ENCODE measurements at regions not wholly inside any gene's neighbourhood (a gene's known extent, or its start where the extent isn't known, plus 50 kb on each side); places are given as distances from the start of the nearest gene placed in this dataset.

DNA sequence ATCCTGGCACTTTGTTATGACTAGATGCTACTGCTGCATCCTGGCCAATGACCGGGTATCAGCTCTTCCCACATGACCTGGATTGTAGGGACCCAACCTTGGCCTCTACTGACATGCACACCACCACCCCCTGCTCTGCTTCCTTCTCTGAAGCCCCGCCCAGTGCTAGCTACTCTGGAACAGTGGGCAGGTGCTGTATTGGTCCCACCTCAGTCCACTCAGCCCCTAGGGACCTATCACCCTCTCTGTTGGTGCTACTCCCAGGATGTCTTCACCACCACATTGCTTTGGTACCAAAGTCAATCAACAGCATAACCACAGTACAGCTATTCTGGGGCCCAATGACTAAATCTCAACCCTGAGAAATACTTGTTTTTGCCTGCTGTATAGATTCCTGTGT, 170.2 kb upstream of the PRICKLE2 start:
- POLR2A ChIA-PET, result no interaction called here
- no peak for DNase-seq (ENCODE audit: extremely low spot score)
- CTCF ChIA-PET, result interaction anchor here (1.2 to 1.7 kb wide), 6 partner anchors 8 to 170 kb away, joined by 3 to 4 read pairs (median 3); partner anchors contain the start of gene PRICKLE2
- TF ChIP-seq, protein P1, sequence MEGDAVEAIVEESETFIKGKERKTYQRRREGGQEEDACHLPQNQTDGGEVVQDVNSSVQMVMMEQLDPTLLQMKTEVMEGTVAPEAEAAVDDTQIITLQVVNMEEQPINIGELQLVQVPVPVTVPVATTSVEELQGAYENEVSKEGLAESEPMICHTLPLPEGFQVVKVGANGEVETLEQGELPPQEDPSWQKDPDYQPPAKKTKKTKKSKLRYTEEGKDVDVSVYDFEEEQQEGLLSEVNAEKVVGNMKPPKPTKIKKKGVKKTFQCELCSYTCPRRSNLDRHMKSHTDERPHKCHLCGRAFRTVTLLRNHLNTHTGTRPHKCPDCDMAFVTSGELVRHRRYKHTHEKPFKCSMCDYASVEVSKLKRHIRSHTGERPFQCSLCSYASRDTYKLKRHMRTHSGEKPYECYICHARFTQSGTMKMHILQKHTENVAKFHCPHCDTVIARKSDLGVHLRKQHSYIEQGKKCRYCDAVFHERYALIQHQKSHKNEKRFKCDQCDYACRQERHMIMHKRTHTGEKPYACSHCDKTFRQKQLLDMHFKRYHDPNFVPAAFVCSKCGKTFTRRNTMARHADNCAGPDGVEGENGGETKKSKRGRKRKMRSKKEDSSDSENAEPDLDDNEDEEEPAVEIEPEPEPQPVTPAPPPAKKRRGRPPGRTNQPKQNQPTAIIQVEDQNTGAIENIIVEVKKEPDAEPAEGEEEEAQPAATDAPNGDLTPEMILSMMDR (IDR thresholded peaks at IDR 0.05; ENCODE audit: control extremely low read depth, extremely low read depth, low read depth, missing control alignments), result no peak

DNA sequence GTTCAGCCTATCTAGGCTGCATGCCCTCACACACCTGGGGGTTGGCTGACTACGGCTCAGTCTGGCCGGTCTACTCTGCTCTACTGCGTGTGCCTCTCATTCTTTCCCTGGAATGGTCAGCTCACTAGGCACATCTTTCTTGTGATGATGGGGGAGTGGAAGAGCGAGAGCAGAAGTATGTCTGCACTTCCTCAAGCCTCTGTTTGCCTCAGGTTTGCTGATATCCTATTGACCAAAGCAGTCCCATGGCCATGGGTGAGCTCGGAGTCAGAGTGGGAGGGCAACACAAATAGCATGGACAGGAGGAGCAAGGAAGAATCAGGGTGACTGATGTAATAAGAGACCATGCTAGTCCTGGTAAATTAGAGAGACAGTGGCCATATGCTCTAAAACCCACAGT, 167.9 kb upstream of the PRICKLE2 start:
- TF ChIP-seq, protein P1 (IDR thresholded peaks at IDR 0.05; ENCODE audit: control extremely low read depth, extremely low read depth, low read depth, missing control alignments), result no peak
- ChIA-PET CTCF (interaction anchor here (1.5 kb wide), 1 partner anchor 363 kb away, joined by 5 read pairs; no protein-coding TSS in a partner anchor), POLR2A (no interaction called here)
- DNase-seq (ENCODE audit: extremely low spot score), result no peak

DNA sequence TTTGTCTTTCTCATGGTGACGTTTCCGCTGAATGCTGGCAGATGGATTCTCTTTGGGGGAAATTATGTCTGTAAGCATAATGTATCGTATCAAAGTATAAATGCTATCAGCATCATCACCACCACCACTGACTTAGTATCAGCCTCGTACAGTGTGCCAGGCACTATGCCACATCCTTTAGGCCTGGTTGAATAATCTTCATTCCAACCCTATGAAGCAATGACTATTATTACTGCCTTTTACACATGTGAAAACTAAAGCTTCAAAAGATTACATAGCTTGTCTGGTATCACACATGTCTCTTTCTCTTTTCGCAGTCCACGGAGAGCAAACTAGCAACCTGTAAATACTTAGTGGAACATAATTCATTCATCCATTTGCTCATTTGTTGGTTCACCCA, 166.7 kb upstream of the PRICKLE2 start:
- POLR2A ChIA-PET, result no interaction called here
- no peak for DNase-seq (ENCODE audit: extremely low spot score)
- CTCF ChIA-PET, result interaction anchor here (1.5 to 1.9 kb wide), 2 partner anchors 72 to 361 kb away, joined by 4 to 5 read pairs; no protein-coding TSS in a partner anchor
- TF ChIP-seq, protein P1 (IDR thresholded peaks at IDR 0.05; ENCODE audit: control extremely low read depth, extremely low read depth, low read depth, missing control alignments), result no peak

DNA sequence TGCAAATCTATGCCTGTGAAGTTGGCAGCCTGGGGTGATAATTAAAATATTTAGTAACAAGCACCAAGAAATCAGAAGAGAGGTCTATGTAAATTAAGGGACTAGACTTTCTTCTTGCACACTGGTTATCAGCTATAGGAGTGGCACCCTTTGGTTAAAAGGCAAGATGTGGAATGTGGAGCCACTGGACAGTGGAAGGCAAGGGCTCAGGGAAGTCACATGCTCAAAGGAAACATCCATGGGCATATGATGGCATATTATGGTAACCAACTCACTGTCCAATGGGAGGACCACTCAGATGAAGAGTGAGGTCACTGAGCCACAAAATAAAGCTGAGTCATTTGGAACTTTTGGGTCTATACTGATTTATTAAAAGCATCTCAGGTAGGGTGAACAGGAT, 165.6 kb upstream of the PRICKLE2 start:
- TF ChIP-seq, protein P1 (IDR thresholded peaks at IDR 0.05; ENCODE audit: control extremely low read depth, extremely low read depth, low read depth, missing control alignments), result no peak
- POLR2A ChIA-PET, result no interaction called here
- DNase-seq (ENCODE audit: extremely low spot score), result no peak
- CTCF ChIA-PET, result interaction anchor here (1.9 kb wide), 1 partner anchor 74 kb away, joined by 4 read pairs; no protein-coding TSS in a partner anchor

DNA sequence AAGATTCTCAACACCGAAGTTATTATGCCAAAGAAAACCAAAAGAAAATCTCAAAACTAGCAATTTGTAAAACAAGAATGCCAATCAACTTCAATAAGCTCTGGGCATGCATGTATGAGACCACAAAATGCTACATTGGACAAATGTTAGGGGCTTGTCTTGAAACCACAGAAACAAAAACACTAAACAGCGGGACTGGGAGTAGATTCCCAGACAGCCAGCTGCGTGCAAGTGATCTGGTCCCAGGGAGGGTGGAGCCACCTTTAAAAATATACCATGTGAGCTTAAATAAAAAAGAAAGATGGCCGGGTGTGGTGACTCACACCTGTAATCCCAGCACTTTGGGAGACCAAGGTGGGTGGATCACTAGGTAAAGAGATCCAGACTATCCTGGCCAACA, 163.6 kb upstream of the PRICKLE2 start:
- ChIA-PET POLR2A (no interaction called here), CTCF (interaction anchor here (1.3 to 1.8 kb wide), 2 partner anchors 11 to 74 kb away, joined by 3 to 5 read pairs; no protein-coding TSS in a partner anchor)
- TF ChIP-seq, protein P1 (IDR thresholded peaks at IDR 0.05; ENCODE audit: control extremely low read depth, extremely low read depth, low read depth, missing control alignments), result no peak
- no peak for DNase-seq (ENCODE audit: extremely low spot score)

DNA sequence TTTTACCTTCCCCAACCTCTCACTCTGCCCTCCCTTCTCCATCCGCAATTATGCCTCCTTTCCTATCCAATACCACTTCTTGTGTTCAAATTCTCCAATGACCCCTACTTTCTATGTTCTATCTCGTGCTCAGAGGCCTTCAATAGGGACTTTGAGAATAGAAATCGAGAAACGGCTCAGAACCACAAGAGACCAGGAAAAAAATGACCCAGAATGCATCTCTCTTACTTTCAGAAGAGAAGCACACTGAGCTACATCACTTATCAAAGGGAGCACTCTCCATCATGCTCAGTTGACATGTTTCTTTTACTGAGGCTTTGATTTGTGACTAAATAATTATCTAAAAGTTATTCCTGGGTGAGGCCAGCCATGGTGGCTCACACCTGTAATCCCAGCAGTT, 162.4 kb upstream of the PRICKLE2 start:
- DNase-seq (ENCODE audit: extremely low spot score), result no peak
- ChIA-PET CTCF (interaction anchor here (1.0 to 1.3 kb wide), 2 partner anchors 8 to 12 kb away, joined by 3 read pairs; no protein-coding TSS in a partner anchor), POLR2A (no interaction called here)
- TF ChIP-seq, protein P1 (IDR thresholded peaks at IDR 0.05; ENCODE audit: control extremely low read depth, extremely low read depth, low read depth, missing control alignments), result no peak
